Mammary epithelial cell (primary cell): ENCODE measurements at regions not wholly inside any gene's neighbourhood (a gene's known extent, or its start where the extent isn't known, plus 50 kb on each side); places are given as distances from the start of the nearest gene placed in this dataset.

Source experiments
- CTCF ChIP-seq, 2 donors: IDR thresholded peaks in 1 of 2; conservative IDR thresholded peaks in 1 of 2; 2 replicates each; pipeline ENCODE4 v1.5.1; 2011 to 2012; ENCODE audit warnings: inconsistent platforms in 2 of 2, low read length in 2 of 2, mild to moderate bottlenecking in 2 of 2, control low read depth in 1 of 2, low read depth in 1 of 2; ENCODE audit not compliant: insufficient read depth in 1 of 2; ENCODE audit errors: extremely low read depth in 1 of 2
- EZH2 ChIP-seq: IDR thresholded peaks from 2 replicates; pipeline ENCODE4 v1.6.1; 2012; ENCODE audit warnings: low read length, inconsistent platforms, borderline replicate concordance

- TF ChIP-seq CTCF (conservative IDR thresholded peaks at IDR 0.05 in 1 of 2, IDR thresholded peaks at IDR 0.05 in 1 of 2; ENCODE audit: extremely low read depth in 1 of 2, insufficient read depth in 1 of 2, low read depth in 1 of 2, low read length in 2 of 2) (no peak), EZH2 (no peak)
Observed at GRCh38 chr7:22025983-22026382, 80.3 kb upstream of the CDCA7L start.
